HUES48 (cell line): ENCODE measurements at regions not wholly inside any gene's neighbourhood (a gene's known extent, or its start where the extent isn't known, plus 50 kb on each side); places are given as distances from the start of the nearest gene placed in this dataset.
"Not testable (repeated sequence)": the region's sequence is repeated elsewhere in the genome, so short reads cannot be mapped to it uniquely, and the experiment has no call there.

Source experiments
- H3K27ac ChIP-seq: one replicate; pipeline ENCODE4 v1.7.0; 2013; ENCODE audit warnings: low read depth, low read length, inconsistent platforms
- H3K27me3 ChIP-seq: 2 replicates; pipeline ENCODE4 v1.6.1; 2013; ENCODE audit warnings: mild to moderate bottlenecking, low read length; ENCODE audit not compliant: control insufficient read depth, insufficient read depth
- H3K36me3 ChIP-seq: 2 replicates; pipeline ENCODE4 v1.6.1; 2013; ENCODE audit warnings: low read length; ENCODE audit not compliant: control insufficient read depth, insufficient read depth
- H3K4me1 ChIP-seq: 2 replicates; pipeline ENCODE4 v1.6.1; 2013; ENCODE audit warnings: mild to moderate bottlenecking, low read length; ENCODE audit not compliant: control insufficient read depth, insufficient read depth
- H3K4me3 ChIP-seq: 2 replicates; pipeline ENCODE4 v1.5.1; 2013; ENCODE audit warnings: mild to moderate bottlenecking, low read depth, low read length
- H3K9ac ChIP-seq: 2 replicates; pipeline ENCODE4 v1.6.1; 2013; ENCODE audit warnings: mild to moderate bottlenecking, low read depth, low read length, moderate library complexity
- H3K9me3 ChIP-seq: 2 replicates; pipeline ENCODE4 v1.6.1; 2013; ENCODE audit warnings: low read length; ENCODE audit not compliant: control insufficient read depth, insufficient read depth

GRCh38 chr7:81482600-81483186 is 287.2 kb downstream of the HGF start:
- H3K4me3 ChIP-seq = no peak overlapping the region
- no peaks in the 10 kb centered on the region for H3K36me3 ChIP-seq
- H3K9ac ChIP-seq = no peak overlapping the region
- no peak overlapping the region for H3K27ac ChIP-seq
- no peaks in the 10 kb centered on the region for H3K27me3 ChIP-seq
- 0 out of 2 replicates have a peak, but pooled peaks cover 5% of the 10 kb centered on the region for H3K4me1 ChIP-seq
- no peaks in the 10 kb centered on the region for H3K9me3 ChIP-seq

GRCh38 chr7:81478664-81479063 is 291.2 kb downstream of the HGF start:
- no peaks in the 10 kb centered on the region for H3K36me3 ChIP-seq
- no peak overlapping the region for H3K27ac ChIP-seq
- H3K4me1 ChIP-seq = 0 out of 2 replicates have a peak, but pooled peaks cover 5% of the 10 kb centered on the region
- H3K9me3 ChIP-seq = no peaks in the 10 kb centered on the region
- H3K4me3 ChIP-seq = no peak overlapping the region
- H3K27me3 ChIP-seq = no peaks in the 10 kb centered on the region
- H3K9ac ChIP-seq = no peak overlapping the region

- H3K9ac ChIP-seq, H3K4me3 ChIP-seq, H3K4me1 ChIP-seq, H3K36me3 ChIP-seq, H3K27me3 ChIP-seq, H3K27ac ChIP-seq, H3K9me3 ChIP-seq: not testable (repeated sequence)
Observed at GRCh38 chr7:81478201-81478600, 291.6 kb downstream of the HGF start.

GRCh38 chr7:81473236-81473635 is 296.6 kb downstream of the HGF start:
- Histone ChIP-seq H3K4me1 (0 out of 2 replicates have a peak, but pooled peaks cover 2% of the 10 kb centered on the region), H3K9me3 (no peaks in the 10 kb centered on the region), H3K36me3 (no peaks in the 10 kb centered on the region), H3K27ac (no peak overlapping the region), H3K27me3 (no peaks in the 10 kb centered on the region), H3K9ac (no peak overlapping the region), H3K4me3 (no peak overlapping the region)

GRCh38 chr7:81470724-81471379 is 299.0 kb downstream of the HGF start:
- Histone ChIP-seq H3K4me1 (0 out of 2 replicates have a peak, but pooled peaks cover 2% of the 10 kb centered on the region), H3K9me3 (no peaks in the 10 kb centered on the region), H3K9ac (no peak overlapping the region), H3K36me3 (no peaks in the 10 kb centered on the region), H3K4me3 (no peak overlapping the region), H3K27ac (no peak overlapping the region), H3K27me3 (no peaks in the 10 kb centered on the region)

GRCh38 chr7:81469869-81470723 is 299.8 kb downstream of the HGF start:
- Histone ChIP-seq H3K27ac (peak overlapping the region; percentile 11), H3K9me3 (no peaks in the 10 kb centered on the region), H3K4me3 (no peak overlapping the region), H3K4me1 (0 out of 2 replicates have a peak, but pooled peaks cover 2% of the 10 kb centered on the region), H3K9ac (no peak overlapping the region), H3K27me3 (no peaks in the 10 kb centered on the region), H3K36me3 (no peaks in the 10 kb centered on the region)

- no peak overlapping the region for H3K27ac ChIP-seq
- no peaks in the 10 kb centered on the region for H3K36me3 ChIP-seq
- no peak overlapping the region for H3K4me3 ChIP-seq
- H3K27me3 ChIP-seq = no peaks in the 10 kb centered on the region
- 0 out of 2 replicates have a peak, but pooled peaks cover 2% of the 10 kb centered on the region for H3K4me1 ChIP-seq
- no peak overlapping the region for H3K9ac ChIP-seq
- no peaks in the 10 kb centered on the region for H3K9me3 ChIP-seq
Observed at GRCh38 chr7:81469153-81469868, 300.5 kb downstream of the HGF start.

- Histone ChIP-seq H3K9ac (no peak overlapping the region), H3K4me3 (no peak overlapping the region), H3K4me1 (0 out of 2 replicates have a peak, but pooled peaks cover 2% of the 10 kb centered on the region), H3K36me3 (no peaks in the 10 kb centered on the region), H3K27ac (no peak overlapping the region), H3K27me3 (no peaks in the 10 kb centered on the region), H3K9me3 (no peaks in the 10 kb centered on the region)
Observed at GRCh38 chr7:81468526-81468925, 301.3 kb downstream of the HGF start.

- H3K4me3 ChIP-seq = no peak overlapping the region
- H3K27ac ChIP-seq = no peak overlapping the region
- H3K9ac ChIP-seq = no peak overlapping the region
- no peaks in the 10 kb centered on the region for H3K9me3 ChIP-seq
- 0 out of 2 replicates have a peak, but pooled peaks cover 2% of the 10 kb centered on the region for H3K4me1 ChIP-seq
- no peaks in the 10 kb centered on the region for H3K36me3 ChIP-seq
- H3K27me3 ChIP-seq = no peaks in the 10 kb centered on the region
Observed at GRCh38 chr7:81467964-81468363, 301.9 kb downstream of the HGF start.

- H3K27me3 ChIP-seq = no peaks in the 10 kb centered on the region
- no peak overlapping the region for H3K4me3 ChIP-seq
- H3K9ac ChIP-seq = no peak overlapping the region
- H3K4me1 ChIP-seq = no peaks in the 10 kb centered on the region
- no peaks in the 10 kb centered on the region for H3K9me3 ChIP-seq
- H3K27ac ChIP-seq = no peak overlapping the region
- H3K36me3 ChIP-seq = no peaks in the 10 kb centered on the region
Observed at GRCh38 chr7:81462672-81463071, 307.2 kb downstream of the HGF start.
